ENCODE measurements at regions not wholly inside any gene's neighbourhood (a gene's known extent, or its start where the extent isn't known, plus 50 kb on each side); places are given as distances from the start of the nearest gene placed in this dataset.
A peak's percentile ranks its signal among the peaks of the same experiment; 100 is the strongest.

DNA sequence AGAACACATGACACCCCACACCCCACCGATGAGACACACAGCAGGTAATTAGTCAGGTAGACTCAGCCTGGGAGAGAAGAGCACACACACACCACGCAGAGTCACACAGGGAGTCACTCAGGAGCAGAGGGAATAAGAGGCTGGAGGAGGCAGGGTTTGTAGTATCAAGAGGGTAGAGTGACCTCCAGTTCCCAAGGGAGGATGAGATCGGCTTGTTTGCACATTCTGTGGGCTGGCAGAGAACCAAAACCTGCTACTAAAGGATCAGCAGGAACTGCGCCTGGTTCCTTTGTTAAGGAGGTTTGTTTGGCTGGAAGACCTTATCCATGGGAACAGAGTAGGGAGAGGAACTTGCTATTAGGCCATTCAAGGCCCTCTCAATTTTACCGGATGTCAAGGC, 281.4 kb upstream of the SLCO3A1 start:
- DNase-seq (ENCODE audit: low read depth in 1 of 2, low spot score in 1 of 2) = peak in 1 of 2 donors; percentile 90
- Histone ChIP-seq H3K27ac (no peak overlapping the region), H3K4me1 (ENCODE audit: low read depth) (no peaks in the 10 kb centered on the region), H3K9me3 (ENCODE audit: low read depth) (no peaks in the 10 kb centered on the region), H3K27me3 (no peaks in the 10 kb centered on the region), H3K36me3 (no peaks in the 10 kb centered on the region), H3K4me3 (no peak overlapping the region)
- no peak for TF ChIP-seq CTCF (IDR thresholded peaks at IDR 0.05; ENCODE audit: low read depth, low read length)

DNA sequence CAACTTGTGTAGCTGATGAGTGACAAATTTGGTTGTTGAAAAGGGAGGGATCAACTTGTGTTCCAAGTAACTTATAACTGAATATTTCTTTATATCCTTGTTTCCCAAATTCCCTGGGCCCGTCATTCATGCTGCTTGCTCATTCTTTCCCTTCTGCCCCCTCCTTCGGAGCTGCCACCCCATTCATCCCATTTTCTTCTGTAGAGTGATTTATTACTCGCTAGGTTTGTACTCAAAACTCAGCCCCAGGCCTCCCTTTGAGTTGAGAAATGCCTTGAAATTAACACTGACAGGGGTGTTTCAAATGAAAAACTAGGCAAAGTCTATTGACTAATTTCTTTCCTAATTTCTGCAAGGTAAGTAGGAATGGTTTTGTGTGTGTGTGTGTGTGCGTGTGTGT, 277.4 kb upstream of the SLCO3A1 start:
- H3K4me1 ChIP-seq (ENCODE audit: low read depth) = no peaks in the 10 kb centered on the region
- no peak for TF ChIP-seq CTCF (IDR thresholded peaks at IDR 0.05; ENCODE audit: low read depth, low read length)
- H3K4me3 ChIP-seq = no peak overlapping the region
- no peaks in the 10 kb centered on the region for H3K9me3 ChIP-seq (ENCODE audit: low read depth)
- DNase-seq (ENCODE audit: low read depth in 1 of 2, low spot score in 1 of 2) = no peak
- H3K27me3 ChIP-seq = no peaks in the 10 kb centered on the region
- no peak overlapping the region for H3K27ac ChIP-seq
- H3K36me3 ChIP-seq = no peaks in the 10 kb centered on the region

GRCh38 chr15:91578511-91578910, 275.0 kb upstream of the SLCO3A1 start:
- no peaks in the 10 kb centered on the region for H3K36me3 ChIP-seq
- H3K4me3 ChIP-seq = no peak overlapping the region
- no peak for TF ChIP-seq CTCF (IDR thresholded peaks at IDR 0.05; ENCODE audit: low read depth, low read length)
- no peaks in the 10 kb centered on the region for H3K4me1 ChIP-seq (ENCODE audit: low read depth)
- DNase-seq (ENCODE audit: low read depth in 1 of 2, low spot score in 1 of 2) = no peak
- H3K27ac ChIP-seq = no peak overlapping the region
- H3K27me3 ChIP-seq = no peaks in the 10 kb centered on the region
- H3K9me3 ChIP-seq (ENCODE audit: low read depth) = no peaks in the 10 kb centered on the region

- Histone ChIP-seq H3K4me3 (no peak overlapping the region), H3K27ac (no peak overlapping the region), H3K9me3 (ENCODE audit: low read depth) (no peaks in the 10 kb centered on the region), H3K36me3 (no peaks in the 10 kb centered on the region), H3K4me1 (ENCODE audit: low read depth) (no peaks in the 10 kb centered on the region), H3K27me3 (no peaks in the 10 kb centered on the region)
- TF ChIP-seq CTCF (IDR thresholded peaks at IDR 0.05; ENCODE audit: low read depth, low read length) = no peak
- no peak for DNase-seq (ENCODE audit: low read depth in 1 of 2, low spot score in 1 of 2)
Measured at GRCh38 chr15:91584895-91585294, 268.6 kb upstream of the SLCO3A1 start.

GRCh38 chr15:91586560-91586959, 266.9 kb upstream of the SLCO3A1 start:
- no peak overlapping the region for H3K4me3 ChIP-seq
- TF ChIP-seq CTCF (IDR thresholded peaks at IDR 0.05; ENCODE audit: low read depth, low read length) = no peak
- no peaks in the 10 kb centered on the region for H3K9me3 ChIP-seq (ENCODE audit: low read depth)
- H3K27me3 ChIP-seq = no peaks in the 10 kb centered on the region
- no peaks in the 10 kb centered on the region for H3K36me3 ChIP-seq
- H3K4me1 ChIP-seq (ENCODE audit: low read depth) = no peaks in the 10 kb centered on the region
- no peak for DNase-seq (ENCODE audit: low read depth in 1 of 2, low spot score in 1 of 2)
- H3K27ac ChIP-seq = no peak overlapping the region

GRCh38 chr15:91589360-91589759, 264.1 kb upstream of the SLCO3A1 start:
- Histone ChIP-seq H3K27ac (no peak overlapping the region), H3K9me3 (ENCODE audit: low read depth) (no peaks in the 10 kb centered on the region), H3K27me3 (no peaks in the 10 kb centered on the region), H3K4me1 (ENCODE audit: low read depth) (no peaks in the 10 kb centered on the region), H3K36me3 (no peaks in the 10 kb centered on the region), H3K4me3 (no peak overlapping the region)
- no peak for TF ChIP-seq CTCF (IDR thresholded peaks at IDR 0.05; ENCODE audit: low read depth, low read length)
- no peak for DNase-seq (ENCODE audit: low read depth in 1 of 2, low spot score in 1 of 2)

All from cardiac muscle cell (in vitro differentiated cells and primary cell).